ENCODE measurements at regions not wholly inside any gene's neighbourhood (a gene's known extent, or its start where the extent isn't known, plus 50 kb on each side); places are given as distances from the start of the nearest gene placed in this dataset.
A peak's percentile ranks its signal among the peaks of the same experiment; 100 is the strongest.

- peaks cover 13% of the 10 kb centered on the region for H3K4me1 Mint-ChIP-seq
- no peak overlapping the region for H2AFZ ChIP-seq (replicated peaks)
- H3K27me3 Mint-ChIP-seq (ENCODE audit: insufficient read depth, low read depth), result peaks cover 13% of the 10 kb centered on the region
- no peak overlapping the region for H3K4me3 ChIP-seq
- TF ChIP-seq EZH2phosphoT487 (IDR thresholded peaks at IDR 0.05) (no peak), CTCF (IDR thresholded peaks at IDR 0.05) (no peak), EZH2 (IDR thresholded peaks at IDR 0.05) (no peak)
- peaks cover 18% of the 10 kb centered on the region for H3K4me1 ChIP-seq
- H3K27me3 ChIP-seq, result no peaks in the 10 kb centered on the region
- no peaks in the 10 kb centered on the region for H3K79me2 ChIP-seq (ENCODE audit: low read depth)
- peak overlapping the region; percentile 37 for H3K27ac Mint-ChIP-seq
- H3K9me3 ChIP-seq (ENCODE audit: low read depth), result no peaks in the 10 kb centered on the region
- no peaks in the 10 kb centered on the region for H3K9me3 Mint-ChIP-seq
- H3F3A ChIP-seq (ENCODE audit: low read depth), result no peaks in the 10 kb centered on the region
- no peak overlapping the region for H3K4me2 ChIP-seq
- H3K36me3 ChIP-seq, result no peaks in the 10 kb centered on the region
- no peak overlapping the region for H3K4me3 Mint-ChIP-seq
- no peak overlapping the region for H3K9ac ChIP-seq
- H3K27ac ChIP-seq, result no peak overlapping the region
- no peak for DNase-seq (ENCODE audit: low spot score)
- no peaks in the 10 kb centered on the region for H4K20me1 ChIP-seq (ENCODE audit: low read depth)
- H3K36me3 Mint-ChIP-seq, result no peaks in the 10 kb centered on the region
Observed at GRCh38 chr3:10629671-10630040, 124.3 kb upstream of the ATP2B2 start.

GRCh38 chr3:10631224-10631623 is 125.8 kb upstream of the ATP2B2 start:
- no peak for TF ChIP-seq EZH2phosphoT487 (IDR thresholded peaks at IDR 0.05)
- TF ChIP-seq CTCF (IDR thresholded peaks at IDR 0.05), result no peak
- TF ChIP-seq EZH2 (IDR thresholded peaks at IDR 0.05), result no peak
- Mint-ChIP-seq H3K9me3 (peaks cover under 1% of the 10 kb centered on the region), H3K4me3 (no peak overlapping the region), H3K4me1 (peaks cover 6% of the 10 kb centered on the region), H3K27me3 (ENCODE audit: insufficient read depth, low read depth) (peaks cover 13% of the 10 kb centered on the region), H3K27ac (no peak overlapping the region), H3K36me3 (no peaks in the 10 kb centered on the region)
- Histone ChIP-seq H3K9ac (no peak overlapping the region), H3K27ac (no peak overlapping the region), H3K9me3 (ENCODE audit: low read depth) (no peaks in the 10 kb centered on the region), H3K79me2 (ENCODE audit: low read depth) (no peaks in the 10 kb centered on the region), H3F3A (ENCODE audit: low read depth) (no peaks in the 10 kb centered on the region), H4K20me1 (ENCODE audit: low read depth) (no peaks in the 10 kb centered on the region), H3K27me3 (no peaks in the 10 kb centered on the region), H3K4me3 (no peak overlapping the region), H3K36me3 (no peaks in the 10 kb centered on the region), H3K4me2 (no peak overlapping the region), H2AFZ (replicated peaks) (no peak overlapping the region), H3K4me1 (peaks cover 7% of the 10 kb centered on the region)
- DNase-seq (ENCODE audit: low spot score), result no peak

GRCh38 chr3:10632125-10632524 is 126.7 kb upstream of the ATP2B2 start:
- H3K4me3 Mint-ChIP-seq, result no peak overlapping the region
- peaks cover 13% of the 10 kb centered on the region for H3K27me3 Mint-ChIP-seq (ENCODE audit: insufficient read depth, low read depth)
- no peak overlapping the region for H3K9ac ChIP-seq
- H3K4me3 ChIP-seq, result no peak overlapping the region
- H3K36me3 ChIP-seq, result no peaks in the 10 kb centered on the region
- H3K4me1 ChIP-seq, result peaks cover 7% of the 10 kb centered on the region
- H3F3A ChIP-seq (ENCODE audit: low read depth), result no peaks in the 10 kb centered on the region
- DNase-seq (ENCODE audit: low spot score), result no peak
- H3K36me3 Mint-ChIP-seq, result no peaks in the 10 kb centered on the region
- H2AFZ ChIP-seq (replicated peaks), result no peak overlapping the region
- peaks cover 4% of the 10 kb centered on the region for H3K9me3 Mint-ChIP-seq
- no peak overlapping the region for H3K4me2 ChIP-seq
- H3K9me3 ChIP-seq (ENCODE audit: low read depth), result no peaks in the 10 kb centered on the region
- no peak overlapping the region for H3K27ac Mint-ChIP-seq
- no peaks in the 10 kb centered on the region for H3K79me2 ChIP-seq (ENCODE audit: low read depth)
- TF ChIP-seq CTCF (IDR thresholded peaks at IDR 0.05) (no peak), EZH2phosphoT487 (IDR thresholded peaks at IDR 0.05) (no peak), EZH2 (IDR thresholded peaks at IDR 0.05) (no peak)
- peaks cover 6% of the 10 kb centered on the region for H3K4me1 Mint-ChIP-seq
- H3K27me3 ChIP-seq, result no peaks in the 10 kb centered on the region
- H3K27ac ChIP-seq, result no peak overlapping the region
- H4K20me1 ChIP-seq (ENCODE audit: low read depth), result no peaks in the 10 kb centered on the region
